GM21526 (cell line): ENCODE measurements at regions not wholly inside any gene's neighbourhood (a gene's known extent, or its start where the extent isn't known, plus 50 kb on each side); places are given as distances from the start of the nearest gene placed in this dataset.
"Not testable (repeated sequence)": the region's sequence is repeated elsewhere in the genome, so short reads cannot be mapped to it uniquely, and the experiment has no call there.

Source experiments
- ATAC-seq: cut with Tn5 transposase; IDR thresholded peaks from one replicate; pipeline ENCODE4 v1.9.1; 2021; ENCODE audit warnings: moderate library complexity; ENCODE audit not compliant: unreplicated experiment, low FRiP score

- ATAC-seq, result peak; percentile 60
Measured at GRCh38 chr5:91641730-91642350, 258.7 kb upstream of the ARRDC3 start.

GRCh38 chr5:91639744-91640143 is 256.6 kb upstream of the ARRDC3 start:
- no peak for ATAC-seq

- no peak for ATAC-seq
Measured at GRCh38 chr5:91638010-91638409, 254.9 kb upstream of the ARRDC3 start.

- no peak for ATAC-seq
Measured at GRCh38 chr5:91635950-91636734, 253.0 kb upstream of the ARRDC3 start.

GRCh38 chr5:91632871-91633270 is 249.8 kb upstream of the ARRDC3 start:
- ATAC-seq, result no peak

GRCh38 chr5:91611746-91612145 is 228.6 kb upstream of the ARRDC3 start:
- ATAC-seq, result no peak

GRCh38 chr5:91607675-91608074 is 224.6 kb upstream of the ARRDC3 start:
- no peak for ATAC-seq

- no peak for ATAC-seq
Measured at GRCh38 chr5:91599863-91600262, 216.7 kb upstream of the ARRDC3 start.

GRCh38 chr5:91598216-91598615 is 215.1 kb upstream of the ARRDC3 start:
- no peak for ATAC-seq

GRCh38 chr5:91595424-91595823 is 212.3 kb upstream of the ARRDC3 start:
- ATAC-seq, result no peak

GRCh38 chr5:91591076-91591475 is 208.0 kb upstream of the ARRDC3 start:
- ATAC-seq, result no peak

- no peak for ATAC-seq
Measured at GRCh38 chr5:91586232-91586631, 203.1 kb upstream of the ARRDC3 start.

GRCh38 chr5:91584352-91584751 is 201.2 kb upstream of the ARRDC3 start:
- no peak for ATAC-seq

GRCh38 chr5:91566012-91566411 is 182.9 kb upstream of the ARRDC3 start:
- not testable (repeated sequence) for ATAC-seq

- ATAC-seq, result no peak
Measured at GRCh38 chr5:91562922-91563321, 179.8 kb upstream of the ARRDC3 start.

GRCh38 chr5:91541696-91542095 is 158.6 kb upstream of the ARRDC3 start:
- ATAC-seq, result no peak

- ATAC-seq, result no peak
Measured at GRCh38 chr5:91538179-91538578, 155.1 kb upstream of the ARRDC3 start.

- no peak for ATAC-seq
Measured at GRCh38 chr5:91535499-91535898, 152.4 kb upstream of the ARRDC3 start.

- ATAC-seq, result no peak
Measured at GRCh38 chr5:91534332-91534731, 151.2 kb upstream of the ARRDC3 start.

- no peak for ATAC-seq
Measured at GRCh38 chr5:91532779-91533178, 149.7 kb upstream of the ARRDC3 start.

GRCh38 chr5:91532281-91532680 is 149.2 kb upstream of the ARRDC3 start:
- no peak for ATAC-seq

GRCh38 chr5:91528831-91529230 is 145.7 kb upstream of the ARRDC3 start:
- ATAC-seq, result no peak
